ENCODE measurements at regions not wholly inside any gene's neighbourhood (a gene's known extent, or its start where the extent isn't known, plus 50 kb on each side); places are given as distances from the start of the nearest gene placed in this dataset.

GRCh38 chr10:9228771-9229170 is 1174.3 kb downstream of the GATA3 start:
- DNase-seq (ENCODE audit: extremely low spot score), result no peak
- CTCF ChIA-PET, result interaction anchor here (2.0 kb wide), 1 partner anchor 20 kb away, joined by 5 read pairs; no protein-coding TSS in a partner anchor
- POLR2A ChIA-PET, result no interaction called here
- TF ChIP-seq CTCF (IDR thresholded peaks at IDR 0.05; ENCODE audit: control extremely low read depth, extremely low read depth, low read depth, missing control alignments), result no peak

- CTCF ChIA-PET, result no interaction called here
- no peak for DNase-seq (ENCODE audit: extremely low spot score)
- no peak for TF ChIP-seq CTCF (IDR thresholded peaks at IDR 0.05; ENCODE audit: control extremely low read depth, extremely low read depth, low read depth, missing control alignments)
- POLR2A ChIA-PET, result no interaction called here
These were observed 1175.3 kb downstream of the GATA3 start for GRCh38 chr10:9229702-9230244.

DNA sequence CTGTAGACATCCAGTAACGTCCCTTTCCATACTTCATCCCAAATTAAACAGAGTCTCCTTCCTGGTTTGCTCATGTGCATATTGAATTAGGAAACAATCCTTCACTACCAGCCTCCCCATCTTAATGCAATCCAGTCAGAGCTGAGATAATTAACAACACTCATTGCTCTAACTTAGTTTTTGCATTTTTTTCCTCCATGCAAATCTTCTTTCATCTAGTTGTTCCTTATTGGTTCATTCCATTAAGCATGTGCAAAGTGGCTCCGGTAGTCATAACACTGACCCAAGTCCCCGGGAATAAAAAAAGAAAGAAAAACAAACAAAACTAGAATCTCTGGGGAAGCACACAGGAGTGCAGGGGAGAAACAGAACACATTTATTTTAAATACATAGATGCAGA is 1176.1 kb downstream of the GATA3 start:
- CTCF ChIA-PET, result no interaction called here
- no peak for DNase-seq (ENCODE audit: extremely low spot score)
- no peak for TF ChIP-seq CTCF (IDR thresholded peaks at IDR 0.05; ENCODE audit: control extremely low read depth, extremely low read depth, low read depth, missing control alignments)
- POLR2A ChIA-PET, result no interaction called here

- ChIA-PET POLR2A (no interaction called here), CTCF (no interaction called here)
- DNase-seq (ENCODE audit: extremely low spot score), result no peak
- TF ChIP-seq CTCF (IDR thresholded peaks at IDR 0.05; ENCODE audit: control extremely low read depth, extremely low read depth, low read depth, missing control alignments), result no peak
These were observed 1179.7 kb downstream of the GATA3 start for GRCh38 chr10:9234191-9234590.

GRCh38 chr10:9238041-9238440 is 1183.6 kb downstream of the GATA3 start:
- no peak for DNase-seq (ENCODE audit: extremely low spot score)
- ChIA-PET CTCF (interaction anchor here (1.0 kb wide), 1 partner anchor 11 kb away, joined by 3 read pairs; no protein-coding TSS in a partner anchor), POLR2A (no interaction called here)
- no peak for TF ChIP-seq CTCF (IDR thresholded peaks at IDR 0.05; ENCODE audit: control extremely low read depth, extremely low read depth, low read depth, missing control alignments)

DNA sequence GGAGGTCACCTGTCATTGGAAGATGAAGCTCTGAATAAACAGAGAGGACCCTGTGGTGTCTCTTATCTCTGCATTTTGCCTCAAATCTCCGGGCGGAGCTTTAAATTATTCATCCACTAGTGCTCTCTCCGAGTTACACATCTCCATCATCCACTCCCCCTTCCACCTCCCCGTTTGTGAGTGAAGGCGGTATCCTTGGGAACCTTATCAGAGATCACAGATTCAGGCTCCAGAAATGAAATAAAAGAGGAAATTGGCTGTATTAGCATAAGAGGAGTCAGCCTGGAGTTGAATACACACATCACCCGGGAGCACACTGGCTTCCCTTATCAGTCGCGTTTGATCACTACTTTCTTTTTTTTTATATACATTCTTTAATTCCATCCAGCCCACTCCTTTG is 1184.8 kb downstream of the GATA3 start:
- ChIA-PET CTCF (no interaction called here), POLR2A (no interaction called here)
- TF ChIP-seq CTCF (IDR thresholded peaks at IDR 0.05; ENCODE audit: control extremely low read depth, extremely low read depth, low read depth, missing control alignments), result no peak
- no peak for DNase-seq (ENCODE audit: extremely low spot score)

GRCh38 chr10:9243941-9244411 is 1189.5 kb downstream of the GATA3 start:
- ChIA-PET POLR2A (no interaction called here), CTCF (no interaction called here)
- no peak for TF ChIP-seq CTCF (IDR thresholded peaks at IDR 0.05; ENCODE audit: control extremely low read depth, extremely low read depth, low read depth, missing control alignments)
- DNase-seq (ENCODE audit: extremely low spot score), result no peak
